HG02571 (cell line): ENCODE measurements at regions not wholly inside any gene's neighbourhood (a gene's known extent, or its start where the extent isn't known, plus 50 kb on each side); places are given as distances from the start of the nearest gene placed in this dataset.

ENCODE experiments used
- ATAC-seq: cut with Tn5 transposase; IDR thresholded peaks from one replicate; pipeline ENCODE4 v1.9.1; 2021; ENCODE audit warnings: mild to moderate bottlenecking, moderate library complexity; ENCODE audit not compliant: unreplicated experiment

- ATAC-seq = no peak
Observed at GRCh38 chr15:62625429-62626033, 417.0 kb upstream of the TPM1 start.

DNA sequence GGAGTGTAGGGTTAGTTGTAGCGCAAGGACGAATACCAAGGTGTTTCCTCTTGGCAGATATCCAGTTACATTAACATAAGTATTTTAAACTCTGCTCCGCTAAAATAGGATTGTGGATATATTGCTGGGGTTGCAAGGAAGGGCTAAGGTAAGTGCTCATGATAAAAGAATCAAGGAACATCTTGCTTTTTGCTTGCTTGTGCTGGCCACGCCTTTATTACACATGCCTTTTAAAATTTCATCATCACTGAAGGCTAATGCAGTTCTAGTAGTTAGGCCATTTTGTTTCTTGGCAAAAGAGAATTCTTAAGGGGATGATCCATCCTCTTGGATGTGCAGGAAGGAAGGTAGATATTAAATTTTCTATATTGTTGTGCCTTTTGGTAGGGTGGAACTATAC lies 415.6 kb upstream of the TPM1 start:
- ATAC-seq = no peak

- ATAC-seq = no peak
Observed at GRCh38 chr15:62631076-62631724, 411.3 kb upstream of the TPM1 start.

- ATAC-seq = no peak
Observed at GRCh38 chr15:62636823-62637573, 405.5 kb upstream of the TPM1 start.

GRCh38 chr15:62637574-62637897 lies 405.0 kb upstream of the TPM1 start:
- no peak for ATAC-seq

DNA sequence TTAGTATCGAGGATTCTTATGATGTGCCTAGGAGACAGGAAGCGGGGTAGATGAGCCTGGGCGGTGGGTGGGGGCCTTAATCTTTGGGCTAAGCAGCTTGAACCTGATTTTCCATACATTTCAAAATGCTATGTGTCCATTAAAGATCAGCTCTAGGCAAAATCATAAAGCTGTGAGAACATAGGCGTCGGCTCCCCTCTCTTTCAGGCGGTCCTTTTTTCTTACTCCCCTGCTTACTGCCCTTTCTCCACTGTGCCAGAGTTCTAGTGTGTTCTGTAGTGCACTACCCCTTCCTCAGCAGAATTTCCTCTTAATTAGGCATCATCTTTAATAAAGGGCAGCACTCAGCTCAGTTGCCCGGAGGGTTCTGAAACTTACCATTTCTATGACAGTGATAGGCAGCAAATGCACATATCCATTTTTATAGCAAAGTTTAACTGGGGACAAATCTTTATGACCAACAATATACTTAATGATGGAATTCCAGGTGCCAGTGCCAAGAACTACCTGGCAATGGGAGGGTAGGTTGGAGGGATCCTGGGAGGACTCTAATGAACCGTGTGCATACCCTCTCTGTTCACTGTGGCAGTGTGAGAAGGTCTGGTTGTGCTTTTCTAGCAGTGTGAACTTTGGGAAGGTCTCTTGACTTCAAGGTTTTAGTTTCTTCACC lies 404.5 kb upstream of the TPM1 start:
- ATAC-seq = no peak

- ATAC-seq = no peak
Observed at GRCh38 chr15:62639432-62639831, 403.1 kb upstream of the TPM1 start.

DNA sequence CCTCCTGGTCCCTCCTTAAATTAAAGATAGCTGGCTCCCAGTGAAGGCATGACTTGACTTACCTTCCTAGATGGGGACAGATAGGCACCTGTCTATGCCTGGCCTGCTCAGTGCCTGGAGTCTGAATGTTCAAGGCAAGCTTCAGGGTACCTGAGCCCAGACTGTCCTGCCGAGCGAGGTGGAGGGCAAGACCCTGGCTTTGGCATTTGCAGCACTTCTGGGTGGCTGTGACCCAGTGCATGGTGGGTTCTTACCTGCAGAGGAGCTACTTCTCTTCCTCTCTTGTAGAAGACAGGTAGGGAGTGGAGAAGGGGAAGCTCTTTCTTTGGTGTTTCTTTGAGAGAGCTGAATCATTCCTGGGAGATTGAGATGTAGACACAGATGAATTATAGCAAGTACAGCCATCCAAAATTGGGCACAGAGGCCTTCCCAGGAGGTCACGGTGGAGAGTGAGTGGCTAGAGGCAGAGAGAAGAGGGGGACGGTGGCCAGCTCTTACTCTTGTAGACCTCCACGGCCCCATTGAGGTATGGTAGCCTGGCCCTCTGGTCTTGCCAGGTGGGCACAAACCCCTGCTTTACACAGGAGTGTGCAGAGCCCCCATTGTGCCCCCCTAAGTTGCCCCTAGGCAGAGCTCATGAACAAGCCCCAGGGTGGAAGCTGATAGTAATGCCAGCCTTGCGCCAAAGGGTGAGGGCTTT lies 402.5 kb upstream of the TPM1 start:
- ATAC-seq = no peak

- no peak for ATAC-seq
Observed at GRCh38 chr15:62641825-62642224, 400.7 kb upstream of the TPM1 start.

DNA sequence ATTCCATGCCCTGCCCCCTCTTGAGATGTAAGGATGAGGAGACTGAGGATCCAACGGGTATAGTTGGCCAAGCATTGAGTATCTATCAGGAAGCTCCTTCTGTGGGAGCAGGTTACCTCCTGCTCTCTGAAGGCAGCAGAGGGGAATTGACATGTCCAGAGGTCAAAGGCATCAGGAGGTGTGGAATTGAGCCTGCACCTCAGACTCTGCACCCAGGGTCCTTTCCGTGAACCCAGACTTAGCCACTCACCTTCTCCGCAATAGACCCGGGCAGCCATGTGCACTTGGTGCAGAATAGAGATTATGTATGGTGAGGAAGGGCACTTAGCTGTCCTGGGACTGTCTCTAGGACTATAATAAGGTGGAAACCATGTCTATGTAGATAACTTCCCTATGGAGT lies 399.0 kb upstream of the TPM1 start:
- no peak for ATAC-seq

- no peak for ATAC-seq
Observed at GRCh38 chr15:62644216-62644888, 398.2 kb upstream of the TPM1 start.

DNA sequence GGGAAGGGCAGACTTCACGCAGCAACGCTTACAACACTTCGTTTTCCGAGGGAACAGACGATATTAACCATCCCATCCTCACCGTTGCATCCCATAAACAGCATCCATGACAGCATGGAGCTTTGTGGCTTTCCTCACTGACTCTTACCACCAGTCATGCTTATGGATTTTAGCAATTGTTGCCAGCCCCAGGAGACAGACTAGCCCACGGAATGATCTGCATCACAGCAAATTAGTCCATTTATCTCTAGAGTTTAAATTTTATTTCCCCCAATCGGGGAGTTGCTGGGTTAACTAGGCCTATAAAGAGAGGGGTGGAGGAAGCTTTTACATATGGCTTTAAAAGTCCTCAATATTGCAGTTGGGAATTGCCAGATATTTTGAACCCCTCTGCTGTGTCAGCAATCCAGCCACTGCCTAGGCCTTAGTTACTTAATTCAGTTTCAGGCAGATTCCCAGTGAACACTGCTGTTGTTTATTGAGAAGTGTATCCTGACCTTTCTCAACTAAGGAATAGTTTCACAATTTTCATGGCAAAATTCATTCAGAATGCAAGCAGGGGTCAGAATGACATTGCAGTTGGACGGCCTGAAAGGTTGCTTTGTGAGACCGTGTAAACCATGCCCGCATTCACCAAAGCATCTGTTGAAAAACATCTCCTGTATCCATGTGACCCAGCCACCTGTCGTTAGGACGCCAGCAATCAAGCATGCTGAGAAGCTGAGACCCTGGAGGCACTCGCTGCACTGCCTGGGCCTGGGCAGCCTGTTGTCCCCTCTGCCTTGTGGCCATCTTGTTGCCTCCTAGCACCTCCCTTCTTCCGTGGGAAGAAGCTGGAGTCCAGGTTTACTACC lies 397.4 kb upstream of the TPM1 start:
- ATAC-seq = no peak

DNA sequence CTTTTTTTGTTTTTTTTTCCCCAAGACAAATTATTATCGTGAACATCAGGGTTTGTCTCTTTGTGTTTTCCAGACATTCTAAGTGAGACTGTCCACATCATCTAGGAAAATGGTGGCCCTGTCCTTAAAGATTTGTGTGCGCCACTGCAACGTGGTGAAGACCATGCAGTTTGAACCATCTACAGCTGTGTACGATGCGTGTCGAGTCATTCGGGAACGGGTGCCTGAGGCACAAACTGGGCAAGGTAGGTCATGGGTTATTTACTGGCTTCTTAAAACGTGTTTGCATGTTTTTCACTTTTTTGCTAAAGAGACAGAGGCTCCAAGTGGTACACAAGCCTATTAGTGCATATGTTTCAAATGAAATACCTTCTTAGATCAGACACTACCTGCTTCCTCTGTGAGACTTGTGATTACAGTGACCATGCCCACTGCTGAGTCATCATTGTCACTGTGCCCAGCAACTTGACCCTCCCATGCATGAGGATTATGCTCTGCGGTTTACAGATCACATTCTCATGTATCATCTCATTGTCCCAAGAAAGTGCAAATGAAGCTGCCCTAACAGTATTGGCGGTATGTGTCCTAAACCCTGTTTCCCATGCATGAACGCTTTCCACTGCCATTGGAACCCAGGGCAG lies 395.2 kb upstream of the TPM1 start:
- ATAC-seq = no peak

- no peak for ATAC-seq
Observed at GRCh38 chr15:62647843-62648505, 394.6 kb upstream of the TPM1 start.

GRCh38 chr15:62648954-62649353 lies 393.6 kb upstream of the TPM1 start:
- no peak for ATAC-seq

DNA sequence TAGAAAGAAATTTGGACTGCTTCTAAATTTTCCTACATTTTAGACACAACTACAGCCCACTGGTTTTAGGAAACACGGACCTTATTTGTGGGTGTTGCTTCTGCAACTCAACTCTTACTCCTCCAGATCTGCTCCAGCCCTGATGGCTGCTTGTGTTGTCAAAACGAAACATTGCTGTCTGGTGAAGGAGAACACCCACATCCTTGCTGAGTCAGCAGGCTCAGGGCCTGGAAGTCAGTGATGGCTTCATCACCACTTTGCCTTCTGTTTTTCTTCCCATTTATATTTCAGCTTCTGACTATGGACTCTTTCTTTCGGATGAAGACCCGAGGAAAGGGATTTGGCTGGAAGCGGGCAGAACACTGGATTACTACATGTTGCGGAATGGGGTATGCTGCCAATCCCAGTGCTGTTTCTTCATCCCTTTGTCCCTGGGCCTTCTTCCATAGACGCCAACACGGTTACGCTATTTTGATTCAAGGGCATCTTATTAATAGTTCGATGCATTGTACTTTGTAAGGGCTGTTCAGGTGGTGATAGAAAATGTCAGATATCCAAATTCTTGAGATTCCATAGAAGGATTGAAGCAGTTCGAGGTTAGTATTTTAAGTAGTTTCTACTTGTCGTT lies 392.6 kb upstream of the TPM1 start:
- no peak for ATAC-seq

GRCh38 chr15:62653122-62653521 lies 389.4 kb upstream of the TPM1 start:
- ATAC-seq = no peak

GRCh38 chr15:62656071-62656470 lies 386.5 kb upstream of the TPM1 start:
- no peak for ATAC-seq
